NB4 (cell line): ENCODE measurements at regions not wholly inside any gene's neighbourhood (a gene's known extent, or its start where the extent isn't known, plus 50 kb on each side); places are given as distances from the start of the nearest gene placed in this dataset.

Experiments
- POLR2A ChIP-seq: IDR thresholded peaks from 2 replicates; pipeline ENCODE4 v1.6.1; 2011; ENCODE audit warnings: mild to moderate bottlenecking; ENCODE audit not compliant: insufficient read length; ENCODE audit errors: extremely low read depth
- TF ChIP-seq, protein P1 (sequence below): IDR thresholded peaks from 2 replicates; pipeline ENCODE4 v1.6.1; 2011; ENCODE audit warnings: low read depth, low read length

DNA sequence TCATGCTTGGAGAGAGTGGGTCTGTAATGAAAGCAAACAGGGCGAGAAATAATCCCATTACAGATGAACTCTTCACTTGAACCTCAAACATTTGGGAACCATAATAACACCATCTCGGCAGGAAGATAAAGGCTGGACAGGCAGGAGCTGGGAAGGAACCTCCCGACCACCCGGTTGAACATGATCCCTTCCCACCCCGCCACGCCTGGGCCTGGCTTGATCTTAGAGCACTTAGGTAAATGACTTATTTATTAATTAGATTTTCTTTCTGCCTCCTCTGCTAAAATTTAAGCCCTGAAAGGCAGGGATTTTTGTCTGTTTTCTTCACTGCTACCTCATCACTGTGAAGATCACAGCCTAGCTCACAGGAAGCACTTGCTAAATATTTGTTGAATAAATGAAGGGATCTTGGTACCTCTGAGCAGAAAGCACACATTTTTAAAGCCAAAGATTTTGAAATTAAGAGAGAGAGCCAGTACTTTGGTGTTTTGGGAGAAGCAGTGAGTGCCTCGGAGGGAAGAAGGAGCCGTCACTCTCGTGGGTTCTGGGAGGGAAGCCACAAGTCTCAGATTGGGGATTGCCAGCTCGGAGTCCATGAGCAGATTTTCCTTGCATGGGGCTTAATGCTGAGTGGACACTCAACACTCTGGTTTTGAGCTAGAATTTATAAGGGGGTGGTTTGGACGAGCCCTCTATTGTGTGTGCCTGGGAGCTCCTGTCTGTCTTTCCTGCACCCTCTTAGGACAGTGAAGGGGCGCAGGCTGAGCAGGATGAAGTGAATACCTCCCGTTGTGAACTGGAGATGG lies 133.3 kb downstream of the MACROH2A1 start:
- TF ChIP-seq, protein P1, sequence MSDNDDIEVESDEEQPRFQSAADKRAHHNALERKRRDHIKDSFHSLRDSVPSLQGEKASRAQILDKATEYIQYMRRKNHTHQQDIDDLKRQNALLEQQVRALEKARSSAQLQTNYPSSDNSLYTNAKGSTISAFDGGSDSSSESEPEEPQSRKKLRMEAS, result no peak
- no peak for TF ChIP-seq POLR2A
